Uterus (tissue), 3 donors: ENCODE measurements at regions not wholly inside any gene's neighbourhood (a gene's known extent, or its start where the extent isn't known, plus 50 kb on each side); places are given as distances from the start of the nearest gene placed in this dataset.

Experiments used
- DNase-seq, 2 donors: peaks; one replicate each; pipeline ENCODE4 v3.0.0-alpha.2; 2019 to 2020
- H3K27ac ChIP-seq, 2 donors: fragments of 200-600 bp; sonication (generic); 1 replicate in 1 of 2; 2 replicates in 1 of 2; pipeline ENCODE4 v1.5.1; 2016 to 2018
- H3K27me3 ChIP-seq, 2 donors: fragments of 200-600 bp; sonication (generic); one replicate each; pipeline ENCODE4 v1.5.1; 2018 to 2019; ENCODE audit warnings: control low read depth in 1 of 2
- H3K36me3 ChIP-seq, 2 donors: fragments of 200-600 bp; sonication (generic); one replicate each; pipeline ENCODE4 v1.5.1; 2019; ENCODE audit warnings: control low read depth in 1 of 2
- H3K4me1 ChIP-seq, 2 donors: fragments of 200-600 bp; sonication (generic); one replicate each; pipeline ENCODE4 v1.5.1; 2018 to 2019; ENCODE audit warnings: control low read depth in 1 of 2
- H3K4me3 ChIP-seq, 2 donors: fragments of 200-600 bp; sonication (generic); 1 replicate in 1 of 2; 2 replicates in 1 of 2; pipeline ENCODE4 v1.5.1; 2018 to 2019; ENCODE audit warnings: mild to moderate bottlenecking in 1 of 2
- H3K9me3 ChIP-seq, 2 donors: fragments of 200-600 bp; sonication (generic); one replicate each; pipeline ENCODE4 v1.5.1; 2019; ENCODE audit warnings: control low read depth in 1 of 2
- CTCF ChIP-seq, 4 experiments: fragments of 200-600 bp in 2 of 4; fragments of 450-650 bp in 2 of 4; sonication (generic) in 2 of 4; IDR thresholded peaks; one replicate each; pipeline ENCODE4 v1.5.1; 2016 to 2019; ENCODE audit warnings: antibody characterized with exemption in 4 of 4, mild to moderate bottlenecking in 2 of 4, moderate library complexity in 1 of 4
- POLR2A ChIP-seq, 2 donors: fragments of 450-650 bp; IDR thresholded peaks; one replicate each; pipeline ENCODE4 v1.6.1; 2016; ENCODE audit warnings: antibody characterized with exemption in 2 of 2, mild to moderate bottlenecking in 1 of 2, moderate library complexity in 1 of 2
- intact Hi-C: fragments of 100-400 bp; cut with DNase I; formaldehyde crosslinking; loops from one replicate; pipeline ENCODE4 v1.15.1; 2023; ENCODE audit warnings: low total_unique reads
- donor health status: DM: yes; HTN: yes; CAD: no.

GRCh38 chr17:72254808-72255449 is 134.1 kb downstream of the SOX9 start:
- intact Hi-C loops: no loop called here
- TF ChIP-seq CTCF (IDR thresholded peaks at IDR 0.05) (no peak), POLR2A (IDR thresholded peaks at IDR 0.05) (no peak)

GRCh38 chr17:72255481-72255880 is 134.7 kb downstream of the SOX9 start:
- TF ChIP-seq CTCF (IDR thresholded peaks at IDR 0.05): no peak
- DNase-seq: no peak
- intact Hi-C loops: no loop called here
- no peak overlapping the region for H3K27ac ChIP-seq
- H3K27me3 ChIP-seq: no peaks in the 10 kb centered on the region
- H3K9me3 ChIP-seq: no peaks in the 10 kb centered on the region
- H3K4me1 ChIP-seq: no peaks in the 10 kb centered on the region
- H3K4me3 ChIP-seq: no peak overlapping the region
- H3K36me3 ChIP-seq: no peaks in the 10 kb centered on the region

More at GRCh38 chr17:72254808-72255449, 134.1 kb downstream of the SOX9 start:
- no peaks in the 10 kb centered on the region for H3K9me3 ChIP-seq
- no peak overlapping the region for H3K27ac ChIP-seq
- no peaks in the 10 kb centered on the region for H3K4me1 ChIP-seq
- H3K27me3 ChIP-seq: no peaks in the 10 kb centered on the region
- DNase-seq: no peak
- H3K36me3 ChIP-seq: no peaks in the 10 kb centered on the region
- H3K4me3 ChIP-seq: no peak overlapping the region

GRCh38 chr17:72258711-72259110 is 137.9 kb downstream of the SOX9 start:
- no peak overlapping the region for H3K27ac ChIP-seq
- TF ChIP-seq CTCF (IDR thresholded peaks at IDR 0.05) (no peak), POLR2A (IDR thresholded peaks at IDR 0.05) (no peak)

GRCh38 chr17:72259922-72260321 is 139.1 kb downstream of the SOX9 start:
- TF ChIP-seq POLR2A (IDR thresholded peaks at IDR 0.05) (no peak), CTCF (IDR thresholded peaks at IDR 0.05) (no peak)
- no peaks in the 10 kb centered on the region for H3K9me3 ChIP-seq
- H3K36me3 ChIP-seq: no peaks in the 10 kb centered on the region
- no peaks in the 10 kb centered on the region for H3K27me3 ChIP-seq
- DNase-seq: no peak
- H3K27ac ChIP-seq: no peak overlapping the region
- no peaks in the 10 kb centered on the region for H3K4me1 ChIP-seq
- intact Hi-C loops: no loop called here
- no peak overlapping the region for H3K4me3 ChIP-seq

More at GRCh38 chr17:72258711-72259110, 137.9 kb downstream of the SOX9 start:
- intact Hi-C loops: no loop called here
- no peaks in the 10 kb centered on the region for H3K9me3 ChIP-seq
- H3K4me3 ChIP-seq: no peak overlapping the region
- H3K27me3 ChIP-seq: no peaks in the 10 kb centered on the region
- H3K4me1 ChIP-seq: no peaks in the 10 kb centered on the region
- no peak for DNase-seq
- H3K36me3 ChIP-seq: no peaks in the 10 kb centered on the region

GRCh38 chr17:72262766-72263165 is 141.9 kb downstream of the SOX9 start:
- H3K9me3 ChIP-seq: no peaks in the 10 kb centered on the region
- no peaks in the 10 kb centered on the region for H3K36me3 ChIP-seq
- no peak for DNase-seq
- H3K27me3 ChIP-seq: no peaks in the 10 kb centered on the region
- TF ChIP-seq CTCF (IDR thresholded peaks at IDR 0.05): no peak
- no peak for TF ChIP-seq POLR2A (IDR thresholded peaks at IDR 0.05)
- intact Hi-C loops: no loop called here
- H3K27ac ChIP-seq: no peak overlapping the region
- H3K4me3 ChIP-seq: no peak overlapping the region
- H3K4me1 ChIP-seq: no peaks in the 10 kb centered on the region
